Endothelial cell of umbilical vein (primary cell): ENCODE measurements at regions not wholly inside any gene's neighbourhood (a gene's known extent, or its start where the extent isn't known, plus 50 kb on each side); places are given as distances from the start of the nearest gene placed in this dataset.

Experiments
- BruUV-seq: library from RNA; stranded (reverse); fragments of 400-500 nt; replicated peaks from 2 replicates; lab custom pipeline; 2021; lab: Mats Ljungman, UMichigan
- CTCF ChIA-PET: fragments of 300-600, 350-600 bp; sonication (Branson Sonifier 250); formaldehyde crosslinking; loops from one replicate; lab custom pipeline; 2021; ENCODE audit warnings: antibody characterized with exemption, inconsistent platforms; lab: Charles Lee
- POLR2A ChIA-PET: fragments of 300-600, 350-600 bp; sonication (Branson Sonifier 250); formaldehyde crosslinking; loops from one replicate; lab custom pipeline; 2021; ENCODE audit warnings: antibody characterized with exemption, inconsistent platforms; lab: Charles Lee
- DNase-seq: peaks from one replicate; pipeline ENCODE4 v3.0.0-alpha.2; 2011; ENCODE audit warnings: low read depth, low spot score
- FAIRE-seq: peaks from 2 replicates; lab custom pipeline; 2011; peaks lifted over from hg19 to GRCh38; lab: Jason Lieb, UNC
- H2AFZ ChIP-seq: 2 replicates; pipeline ENCODE4 v1.6.0; 2012; ENCODE audit warnings: low read depth, low read length, control low read depth, inconsistent platforms
- H3K27ac ChIP-seq: 2 replicates; pipeline ENCODE4 v1.5.1; 2011; ENCODE audit warnings: low read depth, mild to moderate bottlenecking, control low read depth, low read length, moderate library complexity; ENCODE audit not compliant: insufficient read depth
- H3K27me3 ChIP-seq, 2 experiments: 2 replicates each; pipeline versions ENCODE4 v1.6.0 to v1.6.1; 2011; ENCODE audit warnings: low read length in 2 of 2, mixed read lengths in 1 of 2; ENCODE audit not compliant: control insufficient read depth in 2 of 2, insufficient read depth in 2 of 2
- H3K36me3 ChIP-seq, 2 experiments: 2 replicates in 1 of 2; 3 replicates in 1 of 2; pipeline ENCODE4 v1.5.1; 2011; ENCODE audit warnings: low read length in 2 of 2, mild to moderate bottlenecking in 1 of 2, moderate library complexity in 1 of 2; ENCODE audit not compliant: control insufficient read depth in 2 of 2, insufficient read depth in 2 of 2; ENCODE audit errors: extremely low read depth in 1 of 2
- H3K4me1 ChIP-seq: 3 replicates; pipeline ENCODE4 v1.5.1; 2011; ENCODE audit warnings: mild to moderate bottlenecking, low read length; ENCODE audit not compliant: control insufficient read depth, insufficient read depth; ENCODE audit errors: extremely low read depth
- H3K4me2 ChIP-seq: 2 replicates; pipeline ENCODE4 v1.6.1; 2011; ENCODE audit warnings: low read length, control low read depth, mixed read lengths; ENCODE audit not compliant: insufficient read depth
- H3K4me3 ChIP-seq, 3 experiments: fragments of 200-600 bp in 1 of 3; sonication (generic), shearing (Covaris generic) in 1 of 3; replicated peaks in 1 of 3; 2 replicates each; pipeline ENCODE4 v1.5.1; 2011 to 2016; ENCODE audit warnings: control low read depth in 3 of 3, low read length in 3 of 3, mild to moderate bottlenecking in 2 of 3, inconsistent platforms in 1 of 3, low read depth in 1 of 3, moderate library complexity in 1 of 3; ENCODE audit not compliant: insufficient read depth in 1 of 3
- H3K79me2 ChIP-seq: 2 replicates; pipeline ENCODE4 v1.6.0; 2012; ENCODE audit warnings: low read length, inconsistent platforms; ENCODE audit not compliant: control insufficient read depth, insufficient read depth
- H3K9ac ChIP-seq: replicated peaks from 2 replicates; pipeline ENCODE3; 2011; ENCODE audit warnings: low read length, control low read depth; ENCODE audit not compliant: insufficient read depth; ENCODE audit errors: extremely low read depth
- H3K9me1 ChIP-seq: replicated peaks from 3 replicates; pipeline ENCODE4 v1.6.0; 2011; ENCODE audit warnings: mild to moderate bottlenecking, low read length; ENCODE audit not compliant: control insufficient read depth, insufficient read depth; ENCODE audit errors: extremely low read depth
- H3K9me3 ChIP-seq: replicated peaks from 2 replicates; pipeline ENCODE4 v1.5.1; 2012; ENCODE audit warnings: low read length, inconsistent platforms; ENCODE audit not compliant: control insufficient read depth, insufficient read depth
- H4K20me1 ChIP-seq: replicated peaks from 2 replicates; pipeline ENCODE3; 2011; ENCODE audit warnings: mild to moderate bottlenecking, low read length; ENCODE audit not compliant: control insufficient read depth, insufficient read depth; ENCODE audit errors: extremely low read depth
- CTCF ChIP-seq, 2 donors: IDR thresholded peaks; 1 replicate in 1 of 2; 2 replicates in 1 of 2; pipeline ENCODE4 v1.5.1; 2011; ENCODE audit warnings: low read length in 2 of 2, mild to moderate bottlenecking in 2 of 2, moderate library complexity in 2 of 2, control low read depth in 1 of 2, inconsistent platforms in 1 of 2, low read depth in 1 of 2; ENCODE audit not compliant: insufficient read depth in 1 of 2; ENCODE audit errors: extremely low read depth in 1 of 2
- EZH2 ChIP-seq: IDR thresholded peaks from 2 replicates; pipeline ENCODE4 v1.6.1; 2012; ENCODE audit warnings: borderline replicate concordance, low read depth, mild to moderate bottlenecking, moderate library complexity, low read length, inconsistent platforms; ENCODE audit not compliant: severe bottlenecking
- FOS ChIP-seq: IDR thresholded peaks from 2 replicates; pipeline ENCODE4 v1.6.1; 2011; ENCODE audit warnings: mild to moderate bottlenecking, low read length, moderate library complexity, borderline replicate concordance; ENCODE audit not compliant: insufficient read depth
- GATA2 ChIP-seq: IDR thresholded peaks from 2 replicates; pipeline ENCODE4 v1.7.0; 2011; ENCODE audit warnings: low read depth, mild to moderate bottlenecking, moderate library complexity, mixed read lengths, low read length; ENCODE audit not compliant: insufficient read length, insufficient read depth
- JUN ChIP-seq: IDR thresholded peaks from 2 replicates; pipeline ENCODE4 v1.6.1; 2011; ENCODE audit warnings: borderline replicate concordance, low read depth; ENCODE audit not compliant: insufficient read length, insufficient read depth
- MAX ChIP-seq: IDR thresholded peaks from 2 replicates; pipeline ENCODE4 v1.6.1; 2011; ENCODE audit not compliant: insufficient read depth, insufficient read length
- MYC ChIP-seq: IDR thresholded peaks from one replicate; pipeline ENCODE4 v1.6.1; 2011; ENCODE audit warnings: mild to moderate bottlenecking, low read depth, low read length
- POLR2A ChIP-seq: IDR thresholded peaks from 2 replicates; pipeline ENCODE4 v1.6.1; 2012; ENCODE audit warnings: low read depth, mild to moderate bottlenecking, control low read depth, low read length
- POLR2AphosphoS5 ChIP-seq: IDR thresholded peaks from 2 replicates; pipeline ENCODE4 v1.6.1; 2012; ENCODE audit warnings: low read depth, mild to moderate bottlenecking, control low read depth, low read length, moderate library complexity; ENCODE audit not compliant: insufficient read depth
- dilution Hi-C: fragments of 300-500 bp; cut with MboI; formaldehyde crosslinking; loops from one replicate; pipeline ENCODE4 v1.15.0; 2019; ENCODE audit warnings: low sequenced_read_pairs; ENCODE audit not compliant: extremely low pct_ligation_motif_present
- intact Hi-C: fragments of 100-400 bp; cut with micrococcal nuclease; formaldehyde crosslinking; loops from one replicate; pipeline ENCODE4 v1.10.0; 2022

- no peaks in the 10 kb centered on the region for H3K9me3 ChIP-seq
- intact Hi-C loops, result no loop called here
- H4K20me1 ChIP-seq, result no peaks in the 10 kb centered on the region
- no peaks in the 10 kb centered on the region for H3K79me2 ChIP-seq
- H3K4me1 ChIP-seq, result no peaks in the 10 kb centered on the region
- POLR2A ChIA-PET, result no interaction called here
- H3K27me3 ChIP-seq, result peaks cover 0 to 5% of the 10 kb centered on the region in 2 experiments
- CTCF ChIA-PET, result interaction anchor here (1.4 to 2.1 kb wide), 2 partner anchors 16 to 120 kb away, joined by 3 to 8 read pairs; no protein-coding TSS in a partner anchor
- H3K9ac ChIP-seq, result no peak overlapping the region
- H3K9me1 ChIP-seq, result no peaks in the 10 kb centered on the region
- no TSS peak for BruUV-seq
- dilution Hi-C loops, result no loop called here
- no peak overlapping the region for H3K4me3 ChIP-seq
- FAIRE-seq (no peak), DNase-seq (no peak)
- no peaks in the 10 kb centered on the region for H3K36me3 ChIP-seq
- H2AFZ ChIP-seq, result no peak overlapping the region
- no peak for TF ChIP-seq CTCF (IDR thresholded peaks at IDR 0.05; ENCODE audit: extremely low read depth in 1 of 2, insufficient read depth in 1 of 2, low read depth in 1 of 2, low read length in 2 of 2)
- no peak for TF ChIP-seq JUN
- no peak for TF ChIP-seq POLR2AphosphoS5
- no peak for TF ChIP-seq GATA2
- H3K4me2 ChIP-seq, result no peak overlapping the region
- no peak overlapping the region for H3K27ac ChIP-seq
Observed at GRCh38 chr2:118167026-118167425, 78.8 kb downstream of the INSIG2 start.

- Histone ChIP-seq H3K27ac (no peak overlapping the region), H3K4me1 (no peaks in the 10 kb centered on the region), H3K4me3 (no peak overlapping the region), H3K9me1 (no peaks in the 10 kb centered on the region), H3K9ac (no peak overlapping the region), H2AFZ (no peak overlapping the region), H4K20me1 (no peaks in the 10 kb centered on the region), H3K9me3 (no peaks in the 10 kb centered on the region), H3K79me2 (no peaks in the 10 kb centered on the region), H3K4me2 (no peak overlapping the region), H3K36me3 (no peaks in the 10 kb centered on the region), H3K27me3 (peaks cover 0 to 7% of the 10 kb centered on the region in 2 experiments)
- FAIRE-seq, result no peak
- no peak for DNase-seq
- ChIA-PET CTCF (interaction anchor here (2.1 kb wide), 1 partner anchor 120 kb away, joined by 8 read pairs; no protein-coding TSS in a partner anchor), POLR2A (no interaction called here)
- intact Hi-C loops (no loop called here), dilution Hi-C loops (no loop called here)
- no TSS peak for BruUV-seq
- TF ChIP-seq MYC (no peak), GATA2 (no peak), EZH2 (no peak), MAX (no peak), FOS (no peak), CTCF (IDR thresholded peaks at IDR 0.05; ENCODE audit: extremely low read depth in 1 of 2, insufficient read depth in 1 of 2, low read depth in 1 of 2, low read length in 2 of 2) (no peak), POLR2A (no peak), POLR2AphosphoS5 (no peak), JUN (no peak)
Observed at GRCh38 chr2:118166242-118166641, 78.0 kb downstream of the INSIG2 start.
